ENCODE measurements at regions not wholly inside any gene's neighbourhood (a gene's known extent, or its start where the extent isn't known, plus 50 kb on each side); places are given as distances from the start of the nearest gene placed in this dataset.

- Histone ChIP-seq H3K4me3 (no peak overlapping the region), H3K9me3 (no peaks in the 10 kb centered on the region)
- 91 to 100% methylated on average over 3 of the region's 3 CpGs for WGBS, 2 donors (ENCODE audit: low coverage in 1 of 2)
These were observed 194.0 kb downstream of the FAM76B start for GRCh38 chr11:95595541-95595940.

GRCh38 chr11:95593111-95593510 lies 196.5 kb downstream of the FAM76B start:
- no peak for ATAC-seq
- H3K36me3 ChIP-seq, result no peaks in the 10 kb centered on the region
- H3K9me3 ChIP-seq, result no peaks in the 10 kb centered on the region
- H3K4me3 ChIP-seq, result no peak overlapping the region
- H3K27me3 ChIP-seq, result no peaks in the 10 kb centered on the region
- no peak overlapping the region for H3K27ac ChIP-seq
- TF ChIP-seq EP300 (IDR thresholded peaks at IDR 0.05), result no peak
- TF ChIP-seq POLR2A (IDR thresholded peaks at IDR 0.05), result no peak
- TF ChIP-seq CTCF (IDR thresholded peaks at IDR 0.05), result no peak
- no peak for TF ChIP-seq POLR2AphosphoS5 (IDR thresholded peaks at IDR 0.05)
- H3K4me1 ChIP-seq, result peaks cover 0 to 10% (median 0%) of the 10 kb centered on the region in 3 donors
- WGBS, 2 donors (ENCODE audit: low coverage in 1 of 2), result 27 to 37% methylated on average over 3 of the region's 3 CpGs

More at GRCh38 chr11:95595541-95595940, 194.0 kb downstream of the FAM76B start:
- Histone ChIP-seq H3K27ac (no peak overlapping the region), H3K4me1 (peaks cover 0 to 10% (median 0%) of the 10 kb centered on the region in 3 donors), H3K36me3 (no peaks in the 10 kb centered on the region), H3K27me3 (no peaks in the 10 kb centered on the region)
- TF ChIP-seq EP300 (IDR thresholded peaks at IDR 0.05), result no peak
- no peak for TF ChIP-seq POLR2A (IDR thresholded peaks at IDR 0.05)
- TF ChIP-seq CTCF (IDR thresholded peaks at IDR 0.05), result no peak
- no peak for TF ChIP-seq POLR2AphosphoS5 (IDR thresholded peaks at IDR 0.05)
- ATAC-seq, result no peak

DNA sequence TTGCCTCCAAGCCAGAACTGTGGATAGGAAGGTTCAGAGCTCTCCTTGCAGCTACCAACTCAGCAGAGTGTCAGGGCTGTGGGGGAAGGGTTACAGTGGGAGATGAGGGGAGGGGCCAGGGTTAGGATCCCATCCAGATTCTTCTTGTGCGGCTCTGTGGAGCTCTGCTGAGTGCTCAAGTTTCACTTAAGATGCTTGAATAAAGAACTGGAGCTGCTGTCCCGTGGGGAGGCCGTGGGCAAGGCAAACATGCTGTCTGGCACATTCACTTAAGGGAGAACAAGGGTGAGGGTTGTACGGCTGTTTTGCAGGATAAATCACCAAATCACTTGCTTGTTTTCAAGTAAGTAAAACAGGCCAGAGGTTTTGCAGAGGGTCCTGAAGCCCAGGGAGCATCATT lies 197.1 kb downstream of the FAM76B start:
- WGBS, 2 donors (ENCODE audit: low coverage in 1 of 2), result 34 to 41% methylated on average over 2 to 4 of the region's 4 CpGs
- peaks cover 0 to 10% (median 0%) of the 10 kb centered on the region in 3 donors for H3K4me1 ChIP-seq
- no peak overlapping the region for H3K27ac ChIP-seq
- no peaks in the 10 kb centered on the region for H3K27me3 ChIP-seq
- H3K36me3 ChIP-seq, result no peaks in the 10 kb centered on the region
- TF ChIP-seq POLR2AphosphoS5 (IDR thresholded peaks at IDR 0.05) (no peak), POLR2A (IDR thresholded peaks at IDR 0.05) (no peak), EP300 (IDR thresholded peaks at IDR 0.05) (no peak), CTCF (IDR thresholded peaks at IDR 0.05) (no peak)
- ATAC-seq, result no peak
- H3K4me3 ChIP-seq, result no peak overlapping the region
- H3K9me3 ChIP-seq, result no peaks in the 10 kb centered on the region

DNA sequence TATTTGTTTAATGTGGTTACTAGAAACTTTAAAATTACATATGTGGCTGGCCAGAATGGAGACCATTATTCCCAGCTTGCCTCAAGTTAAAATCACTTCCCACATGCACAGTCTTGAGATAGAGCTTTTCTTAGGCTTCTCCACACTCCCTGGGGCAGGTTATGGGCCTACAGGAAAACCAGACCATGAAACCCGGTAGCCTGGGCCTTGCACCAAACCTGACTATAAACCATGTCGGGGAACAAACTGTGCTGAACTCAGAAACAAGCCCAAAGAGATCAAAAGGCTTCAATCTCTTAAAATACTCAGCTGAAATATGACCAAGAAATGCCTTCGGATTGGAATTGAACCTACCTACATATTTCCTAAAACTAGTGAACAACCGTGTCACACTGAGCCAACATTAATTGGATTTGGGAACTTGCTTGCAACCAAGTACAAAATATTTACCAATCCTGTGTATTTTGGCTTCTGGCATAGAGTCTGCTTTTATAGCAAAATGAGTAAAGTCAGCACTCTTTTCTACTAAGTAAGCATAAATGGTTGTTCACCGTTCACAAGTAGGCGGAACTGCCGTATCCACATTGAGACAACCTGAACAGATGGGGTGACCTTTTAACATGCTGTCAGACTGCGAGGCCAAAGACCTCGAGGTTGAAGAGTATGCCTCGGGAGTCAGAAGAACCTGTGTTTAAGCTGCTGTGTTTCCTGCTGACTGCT lies 199.5 kb downstream of the FAM76B start:
- 83 to 85% methylated on average over 7 to 10 of the region's 10 CpGs for WGBS, 2 donors (ENCODE audit: low coverage in 1 of 2)
- no peak for ATAC-seq
- Histone ChIP-seq H3K36me3 (no peaks in the 10 kb centered on the region), H3K9me3 (no peaks in the 10 kb centered on the region), H3K4me3 (no peak overlapping the region), H3K27me3 (no peaks in the 10 kb centered on the region), H3K27ac (no peak overlapping the region), H3K4me1 (peaks cover 0 to 7% (median 0%) of the 10 kb centered on the region in 3 donors)
- TF ChIP-seq POLR2A (IDR thresholded peaks at IDR 0.05), result no peak
- TF ChIP-seq CTCF (IDR thresholded peaks at IDR 0.05), result no peak
- TF ChIP-seq EP300 (IDR thresholded peaks at IDR 0.05), result no peak
- no peak for TF ChIP-seq POLR2AphosphoS5 (IDR thresholded peaks at IDR 0.05)

DNA sequence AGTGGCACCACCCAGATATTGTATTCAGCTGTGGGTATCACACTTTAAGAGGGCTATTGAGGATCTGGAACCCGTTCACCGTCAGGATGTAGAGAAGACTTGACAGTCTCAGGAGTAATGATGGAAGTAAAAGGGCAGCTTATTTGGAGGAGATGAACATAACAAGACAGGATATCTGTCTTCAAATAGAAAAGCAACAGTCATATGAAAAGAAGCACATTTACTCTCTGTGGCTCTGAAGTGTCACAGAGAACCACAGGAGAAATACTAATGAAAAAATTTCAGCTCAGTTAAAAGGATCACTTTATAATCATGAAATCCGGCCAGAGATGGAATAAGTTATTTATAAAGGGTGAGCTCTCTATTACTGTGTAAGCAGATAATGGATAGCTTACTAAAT lies 200.8 kb downstream of the FAM76B start:
- WGBS, 2 donors (ENCODE audit: low coverage in 1 of 2), result 52 to 74% methylated on average over 3 of the region's 3 CpGs
- Histone ChIP-seq H3K27ac (no peak overlapping the region), H3K36me3 (no peaks in the 10 kb centered on the region), H3K4me3 (no peak overlapping the region), H3K27me3 (no peaks in the 10 kb centered on the region), H3K4me1 (peaks cover 0 to 7% (median 0%) of the 10 kb centered on the region in 3 donors), H3K9me3 (no peaks in the 10 kb centered on the region)
- ATAC-seq, result no peak
- TF ChIP-seq POLR2A (IDR thresholded peaks at IDR 0.05) (no peak), POLR2AphosphoS5 (IDR thresholded peaks at IDR 0.05) (no peak), CTCF (IDR thresholded peaks at IDR 0.05) (no peak), EP300 (IDR thresholded peaks at IDR 0.05) (no peak)
